ENCODE measurements at regions not wholly inside any gene's neighbourhood (a gene's known extent, or its start where the extent isn't known, plus 50 kb on each side); places are given as distances from the start of the nearest gene placed in this dataset.

DNA sequence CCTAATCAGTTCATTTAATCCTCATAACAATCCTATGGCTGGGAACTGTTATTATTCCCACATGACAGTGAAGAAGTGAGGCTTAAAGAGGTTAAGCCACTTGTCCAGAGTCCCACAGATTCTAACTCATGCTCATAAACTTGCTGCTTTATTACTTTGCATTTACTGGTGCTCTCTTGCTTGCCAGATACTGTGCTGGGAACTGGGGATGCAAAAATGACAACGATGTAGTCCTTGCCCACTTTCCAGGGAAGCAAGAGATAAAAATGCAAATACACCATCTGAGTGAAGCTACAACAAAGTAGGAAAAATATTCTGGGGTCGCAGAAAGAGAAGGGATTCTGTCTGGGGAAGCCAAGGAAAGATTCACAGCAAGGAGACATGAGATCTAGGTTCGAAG lies 335.0 kb downstream of the VPS13C start:
- 69 to 86% methylated on average over 3 of the region's 3 CpGs for WGBS, 2 experiments (ENCODE audit: insufficient coverage in 1 of 2, insufficient read length in 1 of 2)
- TF ChIP-seq, protein P1, sequence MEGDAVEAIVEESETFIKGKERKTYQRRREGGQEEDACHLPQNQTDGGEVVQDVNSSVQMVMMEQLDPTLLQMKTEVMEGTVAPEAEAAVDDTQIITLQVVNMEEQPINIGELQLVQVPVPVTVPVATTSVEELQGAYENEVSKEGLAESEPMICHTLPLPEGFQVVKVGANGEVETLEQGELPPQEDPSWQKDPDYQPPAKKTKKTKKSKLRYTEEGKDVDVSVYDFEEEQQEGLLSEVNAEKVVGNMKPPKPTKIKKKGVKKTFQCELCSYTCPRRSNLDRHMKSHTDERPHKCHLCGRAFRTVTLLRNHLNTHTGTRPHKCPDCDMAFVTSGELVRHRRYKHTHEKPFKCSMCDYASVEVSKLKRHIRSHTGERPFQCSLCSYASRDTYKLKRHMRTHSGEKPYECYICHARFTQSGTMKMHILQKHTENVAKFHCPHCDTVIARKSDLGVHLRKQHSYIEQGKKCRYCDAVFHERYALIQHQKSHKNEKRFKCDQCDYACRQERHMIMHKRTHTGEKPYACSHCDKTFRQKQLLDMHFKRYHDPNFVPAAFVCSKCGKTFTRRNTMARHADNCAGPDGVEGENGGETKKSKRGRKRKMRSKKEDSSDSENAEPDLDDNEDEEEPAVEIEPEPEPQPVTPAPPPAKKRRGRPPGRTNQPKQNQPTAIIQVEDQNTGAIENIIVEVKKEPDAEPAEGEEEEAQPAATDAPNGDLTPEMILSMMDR (conservative IDR thresholded peaks at IDR 0.05): no peak
- Histone ChIP-seq H3K9ac (ENCODE audit: extremely low read depth, low read length, poor library complexity, severe bottlenecking) (no peak overlapping the region), H3K27me3 (ENCODE audit: control insufficient read depth, insufficient read depth, low read length, poor library complexity, severe bottlenecking) (peaks cover 99% of the 10 kb centered on the region), H3K27ac (ENCODE audit: low read depth, low read length) (no peak overlapping the region), H3K4me1 (ENCODE audit: control insufficient read depth, insufficient read depth, low read length) (no peaks in the 10 kb centered on the region), H3K9me3 (ENCODE audit: control insufficient read depth, low read length) (no peaks in the 10 kb centered on the region), H3K4me3 (ENCODE audit: low read length) (no peak overlapping the region), H3K36me3 (ENCODE audit: control insufficient read depth, insufficient read depth, low read length) (no peaks in the 10 kb centered on the region)
- peaks cover 12% of the 10 kb centered on the region for H3K4me1 Mint-ChIP-seq
- H3K9me3 Mint-ChIP-seq: no peaks in the 10 kb centered on the region
- H3K27ac Mint-ChIP-seq: no peak overlapping the region
- H3K27me3 Mint-ChIP-seq (ENCODE audit: insufficient read depth): peaks cover 83% of the 10 kb centered on the region
- no peak for DNase-seq
- H3K36me3 Mint-ChIP-seq (ENCODE audit: low read depth): no peaks in the 10 kb centered on the region
- no peak overlapping the region for H3K4me3 Mint-ChIP-seq

DNA sequence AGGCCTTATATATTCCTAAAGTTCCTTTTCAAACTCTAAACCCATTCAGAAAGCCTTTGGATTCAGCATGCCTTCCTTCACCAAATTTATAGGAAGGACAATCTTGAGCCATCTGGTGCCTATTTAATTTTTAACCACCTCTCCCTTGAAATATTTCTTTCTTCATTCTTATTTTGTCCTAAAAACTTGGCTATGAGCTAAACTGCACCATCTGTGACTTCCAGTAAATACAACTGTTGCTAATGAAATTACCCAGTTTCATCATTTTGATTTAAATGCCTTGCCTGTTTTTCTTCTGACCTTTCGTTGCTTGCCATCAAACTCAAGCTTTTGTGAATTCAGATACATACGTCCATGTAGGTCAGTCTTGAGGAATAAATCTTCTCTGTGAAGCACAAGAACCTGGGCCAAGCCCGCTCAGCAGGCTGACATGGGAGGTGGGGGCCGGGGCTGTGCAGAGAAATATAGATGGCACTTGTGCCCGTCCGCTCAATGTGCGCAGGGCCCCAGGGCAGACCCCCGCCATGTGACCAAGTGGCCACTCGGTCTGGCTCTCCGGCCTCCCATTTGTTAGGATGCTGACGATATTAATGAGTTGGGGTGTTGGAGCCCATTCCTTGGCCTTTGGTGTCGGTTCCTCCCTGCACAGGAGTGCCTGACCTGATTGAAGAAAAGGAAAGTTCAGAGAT lies 335.9 kb downstream of the VPS13C start:
- peaks cover 85% of the 10 kb centered on the region for H3K27me3 Mint-ChIP-seq (ENCODE audit: insufficient read depth)
- Histone ChIP-seq H3K9me3 (ENCODE audit: control insufficient read depth, low read length) (no peaks in the 10 kb centered on the region), H3K4me1 (ENCODE audit: control insufficient read depth, insufficient read depth, low read length) (no peaks in the 10 kb centered on the region), H3K27ac (ENCODE audit: low read depth, low read length) (no peak overlapping the region), H3K27me3 (ENCODE audit: control insufficient read depth, insufficient read depth, low read length, poor library complexity, severe bottlenecking) (peaks cover 99% of the 10 kb centered on the region), H3K9ac (ENCODE audit: extremely low read depth, low read length, poor library complexity, severe bottlenecking) (no peak overlapping the region), H3K4me3 (ENCODE audit: low read length) (no peak overlapping the region), H3K36me3 (ENCODE audit: control insufficient read depth, insufficient read depth, low read length) (no peaks in the 10 kb centered on the region)
- H3K9me3 Mint-ChIP-seq: no peaks in the 10 kb centered on the region
- peaks cover 12% of the 10 kb centered on the region for H3K4me1 Mint-ChIP-seq
- H3K36me3 Mint-ChIP-seq (ENCODE audit: low read depth): no peaks in the 10 kb centered on the region
- WGBS, 2 experiments (ENCODE audit: insufficient coverage in 1 of 2, insufficient read length in 1 of 2): 96 to 98% methylated on average over 5 to 12 of the region's 12 CpGs
- DNase-seq: no peak
- H3K27ac Mint-ChIP-seq: no peak overlapping the region
- no peak overlapping the region for H3K4me3 Mint-ChIP-seq
- TF ChIP-seq, protein P1 (conservative IDR thresholded peaks at IDR 0.05): no peak

DNA sequence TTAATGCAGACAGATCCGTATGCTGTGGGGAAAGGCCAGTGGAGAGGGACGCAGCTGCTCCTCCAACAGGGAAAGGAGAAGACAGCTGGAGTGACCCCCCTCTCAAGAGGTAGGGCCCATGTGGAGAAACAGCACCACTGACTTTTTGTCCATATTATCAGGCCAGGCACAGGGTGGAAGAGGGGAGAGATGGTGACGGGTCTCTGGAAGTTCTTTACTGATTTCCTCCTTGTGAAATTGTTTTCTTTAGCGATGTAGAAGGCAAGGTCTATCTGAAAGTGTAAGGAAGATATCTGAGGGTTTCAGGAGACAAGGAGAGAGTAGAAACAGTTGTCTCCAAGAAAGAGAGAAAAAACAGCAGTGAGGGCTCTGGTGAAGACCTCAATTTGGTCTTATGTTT lies 338.8 kb downstream of the VPS13C start:
- Mint-ChIP-seq H3K27ac (no peak overlapping the region), H3K27me3 (ENCODE audit: insufficient read depth) (peaks cover 67% of the 10 kb centered on the region), H3K4me1 (peaks cover 13% of the 10 kb centered on the region), H3K4me3 (no peak overlapping the region), H3K9me3 (no peaks in the 10 kb centered on the region), H3K36me3 (ENCODE audit: low read depth) (no peaks in the 10 kb centered on the region)
- no peak overlapping the region for H3K9ac ChIP-seq (ENCODE audit: extremely low read depth, low read length, poor library complexity, severe bottlenecking)
- DNase-seq: no peak
- no peak overlapping the region for H3K4me3 ChIP-seq (ENCODE audit: low read length)
- no peaks in the 10 kb centered on the region for H3K36me3 ChIP-seq (ENCODE audit: control insufficient read depth, insufficient read depth, low read length)
- 95 to 100% methylated on average over 1 to 4 of the region's 4 CpGs for WGBS, 2 experiments (ENCODE audit: insufficient coverage in 1 of 2, insufficient read length in 1 of 2)
- no peaks in the 10 kb centered on the region for H3K9me3 ChIP-seq (ENCODE audit: control insufficient read depth, low read length)
- TF ChIP-seq, protein P1 (conservative IDR thresholded peaks at IDR 0.05): no peak
- H3K27ac ChIP-seq (ENCODE audit: low read depth, low read length): no peak overlapping the region
- H3K4me1 ChIP-seq (ENCODE audit: control insufficient read depth, insufficient read depth, low read length): no peaks in the 10 kb centered on the region
- H3K27me3 ChIP-seq (ENCODE audit: control insufficient read depth, insufficient read depth, low read length, poor library complexity, severe bottlenecking): peaks cover 76% of the 10 kb centered on the region

All from endodermal cell (in vitro differentiated cells).